Bone marrow (tissue), 2 donors: ENCODE measurements at regions not wholly inside any gene's neighbourhood (a gene's known extent, or its start where the extent isn't known, plus 50 kb on each side); places are given as distances from the start of the nearest gene placed in this dataset.
"Not testable (repeated sequence)": the region's sequence is repeated elsewhere in the genome, so short reads cannot be mapped to it uniquely, and the experiment has no call there.

Source experiments
- DNase-seq, 2 donors: peaks; one replicate each; lab custom pipeline; 2025; lab: John Stamatoyannopoulos, UW

GRCh38 chr11:95650276-95650675, 139.3 kb downstream of the FAM76B start:
- no peak for DNase-seq

- no peak for DNase-seq
Measured at GRCh38 chr11:95647871-95648270, 141.7 kb downstream of the FAM76B start.

- DNase-seq, result no peak
Measured at GRCh38 chr11:95647355-95647754, 142.2 kb downstream of the FAM76B start.

DNA sequence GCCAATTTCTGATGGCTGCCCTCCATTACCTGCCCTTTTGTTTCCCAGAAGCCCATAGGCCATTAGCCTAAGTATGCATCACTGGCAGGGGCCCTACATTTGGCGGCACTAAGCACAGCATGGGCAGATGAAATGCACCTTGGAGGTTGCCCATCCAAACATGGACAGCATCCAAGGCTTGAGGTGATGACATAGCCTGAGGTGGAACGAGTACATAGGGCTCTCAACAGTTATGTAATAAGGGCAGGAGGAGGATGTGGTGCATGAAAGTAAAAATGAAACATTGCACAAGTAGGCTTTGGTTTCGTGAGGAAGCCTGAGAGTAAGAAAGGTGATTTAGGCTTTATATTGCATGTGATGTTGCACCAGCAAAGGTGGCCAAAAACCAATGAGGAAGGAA, 148.1 kb downstream of the FAM76B start:
- DNase-seq, result no peak

DNA sequence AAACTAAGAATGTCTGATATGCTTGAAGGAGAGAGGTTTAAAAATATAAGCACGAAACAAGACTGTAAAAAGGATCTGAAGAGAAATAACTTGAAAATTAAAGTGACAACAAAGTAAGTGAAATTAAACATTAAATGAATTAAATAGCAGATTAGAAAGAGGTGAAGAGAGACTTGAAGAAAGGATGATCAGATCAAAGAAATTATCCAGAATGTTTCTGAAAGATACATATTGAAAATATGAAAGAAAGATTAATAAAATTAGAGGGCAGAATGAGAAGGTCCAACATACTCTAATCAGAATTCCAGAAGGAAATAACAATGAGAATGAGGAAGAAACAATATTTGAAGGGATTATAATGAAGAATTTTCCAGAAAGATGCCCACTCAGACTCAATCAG, 151.1 kb downstream of the FAM76B start:
- DNase-seq, result no peak

DNA sequence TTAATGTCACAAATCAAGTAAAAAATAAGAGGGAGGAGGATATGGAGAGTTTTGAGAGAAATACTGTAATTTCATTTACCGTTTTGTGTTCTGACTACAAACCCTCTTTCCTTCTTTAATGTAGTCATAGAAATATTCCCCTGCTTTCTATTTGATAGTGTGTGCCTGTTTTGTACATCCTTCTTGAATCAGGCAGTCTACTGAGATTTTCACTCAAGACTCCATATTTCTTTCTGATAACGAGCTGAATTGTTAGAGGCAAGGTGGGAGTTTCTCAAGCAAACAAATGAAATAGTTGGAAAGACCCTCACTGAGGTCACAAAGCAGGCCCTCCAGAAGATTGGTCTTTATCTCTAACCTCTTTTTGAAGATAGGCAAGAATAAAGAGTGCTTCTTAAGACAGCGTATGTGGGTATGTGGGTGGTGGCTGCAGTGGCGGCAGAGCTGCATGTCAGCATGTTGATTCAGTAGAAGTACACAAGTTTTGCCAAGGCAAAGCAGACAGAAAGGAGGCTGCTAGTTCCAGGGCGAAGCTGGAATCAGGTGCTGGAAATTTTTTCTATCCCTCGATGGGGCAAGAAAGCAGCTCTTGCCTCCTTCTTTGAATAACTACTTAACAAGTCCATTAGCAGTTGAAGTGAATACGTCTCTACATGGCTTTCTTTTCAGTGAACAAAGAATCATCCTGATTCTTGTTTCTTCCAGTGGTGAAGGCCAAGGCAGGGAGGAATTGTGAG, 164.2 kb downstream of the FAM76B start:
- DNase-seq, result no peak

- no peak for DNase-seq
Measured at GRCh38 chr11:95616256-95616804, 173.3 kb downstream of the FAM76B start.

- DNase-seq, result no peak
Measured at GRCh38 chr11:95611827-95612226, 177.8 kb downstream of the FAM76B start.

GRCh38 chr11:95610185-95610584, 179.4 kb downstream of the FAM76B start:
- not testable (repeated sequence) for DNase-seq

DNA sequence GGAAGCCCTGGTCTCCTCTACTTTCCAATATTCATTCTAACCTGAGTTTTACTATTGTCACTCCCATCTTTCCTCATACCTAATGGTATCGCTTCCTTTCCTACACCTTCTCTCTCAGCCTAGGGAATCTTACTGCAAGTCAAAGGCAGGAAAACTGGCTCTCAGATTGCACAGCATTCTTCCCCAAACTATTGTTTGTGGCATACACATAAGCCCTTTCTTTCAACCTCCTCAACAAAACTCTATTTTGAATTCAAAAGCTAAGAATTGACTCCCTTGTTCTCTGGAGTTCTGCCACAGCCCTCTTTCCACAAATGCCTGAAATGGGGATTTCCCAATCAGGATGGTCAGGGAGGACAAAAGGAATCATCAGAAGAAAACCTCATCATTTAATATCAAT, 181.5 kb downstream of the FAM76B start:
- DNase-seq, result no peak

DNA sequence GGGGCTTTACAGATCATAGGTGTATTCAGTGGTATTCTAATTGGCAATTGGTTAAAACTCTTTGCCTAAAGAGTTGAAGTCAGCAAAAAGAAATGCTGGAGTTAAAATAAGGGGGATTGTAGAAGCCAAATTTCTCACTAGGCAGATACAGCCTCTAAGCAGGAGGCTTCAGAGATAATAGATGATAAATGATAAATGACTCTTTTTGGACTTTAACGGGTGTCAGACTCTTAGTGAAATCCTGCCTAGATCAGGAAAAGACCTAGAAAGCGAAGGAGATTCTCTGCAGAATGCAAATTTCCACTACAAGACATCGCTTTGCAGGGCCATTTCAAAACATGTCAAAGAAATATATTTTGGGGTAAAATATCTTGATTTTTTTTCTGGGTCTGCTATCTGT, 182.8 kb downstream of the FAM76B start:
- DNase-seq, result no peak

- no peak for DNase-seq
Measured at GRCh38 chr11:95605271-95605940, 184.2 kb downstream of the FAM76B start.

GRCh38 chr11:95599959-95600586, 189.5 kb downstream of the FAM76B start:
- DNase-seq, result no peak

DNA sequence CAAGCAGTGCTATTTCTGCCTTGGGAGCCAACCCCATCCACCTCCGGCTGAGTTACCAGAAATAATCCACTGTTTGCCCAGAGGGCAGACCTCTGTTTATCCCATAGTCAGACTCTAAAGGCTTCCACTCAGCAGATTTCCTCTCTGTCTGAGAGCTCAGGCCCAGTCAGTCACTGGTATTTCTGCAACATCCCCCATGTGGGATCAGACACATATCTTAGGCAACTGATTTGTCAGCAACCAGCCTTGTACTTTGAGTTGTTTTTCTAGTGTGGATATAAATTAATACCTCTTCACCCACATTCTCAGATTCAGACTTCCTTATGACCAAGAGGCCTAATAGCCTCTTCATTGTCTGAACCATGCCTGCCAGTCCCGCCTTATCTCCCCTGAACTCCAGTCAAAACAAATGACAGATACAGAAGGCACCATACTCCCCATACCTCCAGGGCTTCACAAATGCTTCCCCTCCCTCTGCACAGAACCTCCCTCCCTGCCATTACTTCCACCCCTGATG, 193.6 kb downstream of the FAM76B start:
- no peak for DNase-seq

DNA sequence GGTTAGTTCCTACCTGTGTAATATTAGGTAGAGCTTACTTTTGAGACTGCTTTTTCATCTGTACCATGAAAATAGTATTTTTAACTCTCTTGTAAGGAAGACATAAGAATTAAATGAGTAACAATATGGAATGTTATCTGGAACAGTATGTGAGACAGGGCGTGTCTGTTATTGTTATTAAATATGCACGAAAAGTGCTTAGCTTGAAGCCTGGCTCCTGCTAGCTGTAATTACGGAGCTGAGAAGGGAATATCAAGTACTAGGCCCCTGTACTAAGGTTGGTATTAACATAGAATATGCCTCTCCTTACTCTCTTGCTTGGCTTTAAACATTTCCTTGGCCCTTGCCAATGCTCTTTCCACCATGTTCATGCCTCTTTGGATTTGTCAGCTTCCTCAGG, 194.0 kb downstream of the FAM76B start:
- DNase-seq, result no peak

- DNase-seq, result no peak
Measured at GRCh38 chr11:95593111-95593510, 196.5 kb downstream of the FAM76B start.

GRCh38 chr11:95592471-95592870, 197.1 kb downstream of the FAM76B start:
- DNase-seq, result no peak

GRCh38 chr11:95589893-95590612, 199.5 kb downstream of the FAM76B start:
- no peak for DNase-seq

GRCh38 chr11:95588821-95589220, 200.8 kb downstream of the FAM76B start:
- no peak for DNase-seq

DNA sequence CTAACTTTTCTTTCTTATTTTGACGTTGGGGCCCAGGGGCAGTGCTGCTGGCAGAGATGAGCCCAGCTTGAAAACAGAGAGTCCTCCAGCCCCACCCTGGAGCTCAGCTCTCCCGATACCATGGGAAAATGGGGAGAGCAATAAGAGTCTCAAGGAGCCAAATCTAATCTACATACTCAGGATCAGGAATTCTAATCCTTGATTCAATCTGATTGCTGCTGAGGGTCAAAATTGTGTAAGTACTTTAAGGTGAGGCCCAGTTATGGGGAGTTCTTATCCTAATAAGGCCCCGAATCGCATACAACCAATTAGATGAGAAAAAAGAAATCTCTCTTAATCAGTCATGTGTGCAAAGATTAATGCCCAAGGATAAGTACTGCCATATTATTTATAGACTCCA, 202.9 kb downstream of the FAM76B start:
- no peak for DNase-seq

DNA sequence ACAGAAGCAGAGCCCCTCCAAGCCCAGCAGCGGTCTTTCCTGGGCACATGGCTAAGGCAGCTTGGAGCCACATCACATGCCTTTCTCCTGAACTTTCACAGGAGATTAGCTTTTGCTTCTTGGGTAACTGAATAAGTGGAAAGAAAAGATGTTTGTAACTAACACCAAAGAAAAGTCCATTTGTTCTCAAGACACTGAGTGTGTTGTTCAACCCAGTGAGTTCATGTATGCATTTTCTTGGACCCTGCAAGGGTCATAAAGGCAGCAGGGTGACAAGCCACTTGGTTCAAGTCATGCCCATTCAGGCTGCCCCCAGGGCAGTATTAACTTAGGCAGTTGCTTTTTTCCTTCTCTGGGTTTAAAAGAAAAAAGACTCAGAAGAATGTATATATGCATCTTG, 203.4 kb downstream of the FAM76B start:
- no peak for DNase-seq

DNA sequence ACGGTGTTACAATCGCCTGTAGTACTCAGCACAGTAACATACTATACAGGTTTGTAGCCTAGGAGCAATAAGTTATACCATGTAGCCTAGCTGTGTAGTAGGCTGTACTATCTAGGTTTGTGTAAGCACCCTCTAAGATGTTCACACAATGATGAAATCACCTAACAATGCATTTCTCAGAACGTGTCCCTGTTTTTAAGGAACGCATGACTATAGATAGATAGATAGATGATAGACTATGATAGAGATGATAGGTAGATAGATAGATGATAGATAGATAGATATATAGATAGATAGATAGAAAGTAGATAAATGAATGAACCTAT, 203.9 kb downstream of the FAM76B start:
- DNase-seq, result no peak
